ENCODE measurements at regions not wholly inside any gene's neighbourhood (a gene's known extent, or its start where the extent isn't known, plus 50 kb on each side); places are given as distances from the start of the nearest gene placed in this dataset.

GRCh38 chr3:86251781-86252180 is 739.2 kb downstream of the VGLL3 start:
- no peak for TF ChIP-seq CTCF (conservative IDR thresholded peaks at IDR 0.05)
- TF ChIP-seq EZH2 (IDR thresholded peaks at IDR 0.05; ENCODE audit: low read depth) = no peak
